NCI-H2196 (cell line): ENCODE measurements at regions not wholly inside any gene's neighbourhood (a gene's known extent, or its start where the extent isn't known, plus 50 kb on each side); places are given as distances from the start of the nearest gene placed in this dataset.

Source experiments
- DNase-seq: peaks from one replicate; lab custom pipeline; 2025; ENCODE audit not compliant: unreplicated experiment; lab: John Stamatoyannopoulos, UW

- no peak for DNase-seq
These were observed 360.4 kb downstream of the SLC4A3 start for GRCh38 chr2:219987830-219988229.

- DNase-seq, result no peak
These were observed 362.3 kb downstream of the SLC4A3 start for GRCh38 chr2:219989744-219990143.

GRCh38 chr2:219991116-219991515, 363.7 kb downstream of the SLC4A3 start:
- no peak for DNase-seq

- no peak for DNase-seq
These were observed 368.0 kb downstream of the SLC4A3 start for GRCh38 chr2:219995399-219995798.

GRCh38 chr2:219995991-219996765, 368.7 kb downstream of the SLC4A3 start:
- no peak for DNase-seq

GRCh38 chr2:219997341-219997851, 370.0 kb downstream of the SLC4A3 start:
- DNase-seq, result peak; percentile 28

GRCh38 chr2:219998107-219998506, 370.7 kb downstream of the SLC4A3 start:
- no peak for DNase-seq

- DNase-seq, result no peak
These were observed 371.3 kb downstream of the SLC4A3 start for GRCh38 chr2:219998714-219999227.

- no peak for DNase-seq
These were observed 372.6 kb downstream of the SLC4A3 start for GRCh38 chr2:220000080-220000479.

- no peak for DNase-seq
These were observed 373.2 kb downstream of the SLC4A3 start for GRCh38 chr2:220000586-220000985.

GRCh38 chr2:220001751-220002150, 374.3 kb downstream of the SLC4A3 start:
- DNase-seq, result no peak

GRCh38 chr2:220002251-220002650, 374.8 kb downstream of the SLC4A3 start:
- no peak for DNase-seq

GRCh38 chr2:220002699-220003098, 375.3 kb downstream of the SLC4A3 start:
- DNase-seq, result no peak

GRCh38 chr2:220005362-220005761, 377.9 kb downstream of the SLC4A3 start:
- no peak for DNase-seq

- no peak for DNase-seq
These were observed 378.8 kb downstream of the SLC4A3 start for GRCh38 chr2:220006152-220006621.

GRCh38 chr2:220011859-220012258, 384.4 kb downstream of the SLC4A3 start:
- DNase-seq, result no peak

- DNase-seq, result no peak
These were observed 387.5 kb downstream of the SLC4A3 start for GRCh38 chr2:220014961-220015360.

GRCh38 chr2:220015576-220015975, 388.1 kb downstream of the SLC4A3 start:
- DNase-seq, result no peak

GRCh38 chr2:220025207-220025606, 397.8 kb downstream of the SLC4A3 start:
- no peak for DNase-seq

- no peak for DNase-seq
These were observed 401.6 kb downstream of the SLC4A3 start for GRCh38 chr2:220029013-220029412.

- no peak for DNase-seq
These were observed 406.1 kb downstream of the SLC4A3 start for GRCh38 chr2:220033546-220033945.

- DNase-seq, result no peak
These were observed 407.1 kb downstream of the SLC4A3 start for GRCh38 chr2:220034426-220035130.
